Gastrocnemius medialis (tissue), 4 donors: ENCODE measurements at regions not wholly inside any gene's neighbourhood (a gene's known extent, or its start where the extent isn't known, plus 50 kb on each side); places are given as distances from the start of the nearest gene placed in this dataset.

Experiments used
- ATAC-seq, 2 donors: fragments of 150-250 bp; one replicate each; pipeline ENCODE4 v1.9.1; 2016
- DNase-seq, 2 donors: peaks; one replicate each; pipeline ENCODE4 v3.0.0-alpha.2; 2019
- H3K27ac ChIP-seq, 4 donors: fragments of 200-600 bp; sonication (generic); 1 replicate in 1 of 4; 2 replicates in 3 of 4; pipeline ENCODE4 v1.5.1; 2016 to 2018; ENCODE audit warnings: mild to moderate bottlenecking in 2 of 4, moderate library complexity in 1 of 4
- H3K27me3 ChIP-seq, 3 donors: fragments of 200-600 bp; sonication (generic) in 2 of 3; 1 replicate in 1 of 3; 2 replicates in 2 of 3; pipeline versions ENCODE4 v1.5.1 to v1.6.0; 2016 to 2019; ENCODE audit warnings: mild to moderate bottlenecking in 1 of 3, moderate library complexity in 1 of 3
- H3K36me3 ChIP-seq, 2 donors: fragments of 200-600 bp; sonication (generic) in 1 of 2; one replicate each; pipeline ENCODE4 v1.5.1; 2017 to 2018
- H3K4me1 ChIP-seq, 2 donors: fragments of 200-600 bp; sonication (generic) in 1 of 2; one replicate each; pipeline ENCODE4 v1.5.1; 2016 to 2017; ENCODE audit warnings: mild to moderate bottlenecking in 2 of 2
- H3K4me3 ChIP-seq, 4 donors: fragments of 200-600 bp; sonication (generic) in 3 of 4; 1 replicate in 1 of 4; 2 replicates in 3 of 4; pipeline ENCODE4 v1.5.1; 2016 to 2019; ENCODE audit warnings: mild to moderate bottlenecking in 2 of 4
- H3K9me3 ChIP-seq, 3 donors: fragments of 200-600 bp; sonication (generic) in 2 of 3; 1 replicate in 1 of 3; 2 replicates in 2 of 3; pipeline ENCODE4 v1.5.1; 2016 to 2019
- POLR2A ChIP-seq, 2 donors: fragments of 450-650 bp; IDR thresholded peaks; one replicate each; pipeline ENCODE4 v1.6.1; 2017; ENCODE audit warnings: antibody characterized with exemption in 2 of 2, mild to moderate bottlenecking in 2 of 2, moderate library complexity in 2 of 2
- in situ Hi-C, 4 donors: fragments of 200-750 bp; cut with MboI; loops; one replicate each; pipeline versions ENCODE4 v1.15.0 to v1.8.0; 2017; ENCODE audit warnings: low sequenced_read_pairs in 4 of 4
- intact Hi-C: fragments of 100-400 bp; cut with DNase I; formaldehyde crosslinking; loops from one replicate; pipeline ENCODE4 v1.15.1; 2023; ENCODE audit warnings: low total_unique reads
- TF ChIP-seq, protein P1 (sequence below), 5 experiments: fragments of 450-650 bp in 3 of 5; fragments of 200-600 bp in 2 of 5; sonication (generic) in 2 of 5; IDR thresholded peaks in 4 of 5; conservative IDR thresholded peaks in 1 of 5; 1 replicate in 4 of 5; 2 replicates in 1 of 5; pipeline ENCODE4 v1.5.1; 2016 to 2019; ENCODE audit warnings: antibody characterized with exemption in 5 of 5, mild to moderate bottlenecking in 3 of 5, moderate library complexity in 3 of 5

DNA sequence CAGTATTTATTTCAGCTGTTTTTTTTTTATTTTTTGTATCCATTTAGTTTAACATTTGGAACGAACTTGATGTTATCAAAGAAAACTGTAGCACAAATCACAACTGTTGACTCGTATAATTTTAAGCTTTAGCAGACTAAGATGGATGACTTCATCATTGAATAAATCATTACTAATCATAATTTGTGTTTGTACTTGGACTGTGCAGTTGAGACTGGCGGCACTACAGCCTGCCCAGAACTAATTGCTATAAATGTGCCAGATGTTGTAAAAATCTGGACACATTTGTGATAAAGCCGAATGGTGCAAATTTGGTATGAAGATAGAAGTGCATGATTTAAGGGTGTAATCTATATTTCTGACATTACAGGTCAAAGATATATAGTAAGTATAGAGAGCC, 897.7 kb upstream of the CDH8 start:
- Histone ChIP-seq H3K4me3 (no peak overlapping the region), H3K4me1 (no peaks in the 10 kb centered on the region), H3K27ac (no peak overlapping the region), H3K27me3 (no peaks in the 10 kb centered on the region), H3K36me3 (no peaks in the 10 kb centered on the region), H3K9me3 (no peaks in the 10 kb centered on the region)
- ATAC-seq, result no peak
- TF ChIP-seq POLR2A (IDR thresholded peaks at IDR 0.05), result no peak
- TF ChIP-seq, protein P1, sequence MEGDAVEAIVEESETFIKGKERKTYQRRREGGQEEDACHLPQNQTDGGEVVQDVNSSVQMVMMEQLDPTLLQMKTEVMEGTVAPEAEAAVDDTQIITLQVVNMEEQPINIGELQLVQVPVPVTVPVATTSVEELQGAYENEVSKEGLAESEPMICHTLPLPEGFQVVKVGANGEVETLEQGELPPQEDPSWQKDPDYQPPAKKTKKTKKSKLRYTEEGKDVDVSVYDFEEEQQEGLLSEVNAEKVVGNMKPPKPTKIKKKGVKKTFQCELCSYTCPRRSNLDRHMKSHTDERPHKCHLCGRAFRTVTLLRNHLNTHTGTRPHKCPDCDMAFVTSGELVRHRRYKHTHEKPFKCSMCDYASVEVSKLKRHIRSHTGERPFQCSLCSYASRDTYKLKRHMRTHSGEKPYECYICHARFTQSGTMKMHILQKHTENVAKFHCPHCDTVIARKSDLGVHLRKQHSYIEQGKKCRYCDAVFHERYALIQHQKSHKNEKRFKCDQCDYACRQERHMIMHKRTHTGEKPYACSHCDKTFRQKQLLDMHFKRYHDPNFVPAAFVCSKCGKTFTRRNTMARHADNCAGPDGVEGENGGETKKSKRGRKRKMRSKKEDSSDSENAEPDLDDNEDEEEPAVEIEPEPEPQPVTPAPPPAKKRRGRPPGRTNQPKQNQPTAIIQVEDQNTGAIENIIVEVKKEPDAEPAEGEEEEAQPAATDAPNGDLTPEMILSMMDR (IDR thresholded peaks at IDR 0.05 in 4 of 5, conservative IDR thresholded peaks at IDR 0.05 in 1 of 5), result no peak
- in situ Hi-C loops, result no loop called here
- no peak for DNase-seq
- intact Hi-C loops, result no loop called here

DNA sequence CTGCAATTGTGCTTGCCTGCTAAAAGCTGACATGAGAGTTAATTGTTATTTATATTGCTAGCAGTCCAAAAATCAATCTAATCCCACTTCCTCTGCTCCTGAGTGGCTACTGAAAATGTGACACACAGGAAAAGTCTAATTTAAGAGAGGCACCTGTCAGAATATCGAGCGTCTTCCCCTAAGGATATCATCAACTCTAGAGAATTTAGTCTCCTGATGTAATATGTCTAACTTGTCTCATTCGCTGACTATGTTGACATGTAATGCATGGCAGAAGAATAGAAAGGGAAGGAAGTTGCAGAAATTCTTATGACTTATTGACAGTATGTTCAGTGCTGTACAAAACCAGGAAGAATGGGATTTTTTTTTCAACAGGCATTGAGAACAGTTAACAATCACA, 893.4 kb upstream of the CDH8 start:
- in situ Hi-C loops (no loop called here), intact Hi-C loops (no loop called here)
- Histone ChIP-seq H3K27ac (no peak overlapping the region), H3K4me1 (no peaks in the 10 kb centered on the region), H3K4me3 (no peak overlapping the region), H3K36me3 (no peaks in the 10 kb centered on the region), H3K9me3 (no peaks in the 10 kb centered on the region), H3K27me3 (no peaks in the 10 kb centered on the region)
- TF ChIP-seq, protein P1 (IDR thresholded peaks at IDR 0.05 in 4 of 5, conservative IDR thresholded peaks at IDR 0.05 in 1 of 5), result no peak
- TF ChIP-seq POLR2A (IDR thresholded peaks at IDR 0.05), result no peak
- ATAC-seq (no peak), DNase-seq (no peak)

DNA sequence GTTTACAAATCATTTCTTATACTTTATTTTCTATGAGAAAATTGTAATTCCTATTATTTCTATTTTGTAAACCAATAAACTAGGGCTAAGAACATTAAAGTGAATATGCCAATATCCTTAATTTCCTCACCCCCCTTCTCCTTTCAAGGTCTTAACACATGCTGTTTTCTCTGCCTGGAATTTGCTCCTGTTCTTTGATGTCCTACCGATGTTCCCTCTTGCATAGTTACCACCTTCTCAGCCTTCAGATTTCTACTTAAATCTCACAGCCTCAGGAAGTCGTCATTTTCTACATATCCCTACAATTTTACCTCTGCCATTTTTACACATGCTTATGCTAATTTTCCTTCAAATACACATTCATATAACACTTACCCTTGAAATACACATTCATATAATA, 890.9 kb upstream of the CDH8 start:
- no peak overlapping the region for H3K27ac ChIP-seq
- H3K4me3 ChIP-seq, result no peak overlapping the region
- ATAC-seq, result no peak
- in situ Hi-C loops, result no loop called here
- no peaks in the 10 kb centered on the region for H3K4me1 ChIP-seq
- no peak for DNase-seq
- TF ChIP-seq, protein P1 (IDR thresholded peaks at IDR 0.05 in 4 of 5, conservative IDR thresholded peaks at IDR 0.05 in 1 of 5), result no peak
- no peak for TF ChIP-seq POLR2A (IDR thresholded peaks at IDR 0.05)
- no peaks in the 10 kb centered on the region for H3K27me3 ChIP-seq
- intact Hi-C loops, result no loop called here
- H3K9me3 ChIP-seq, result no peaks in the 10 kb centered on the region
- H3K36me3 ChIP-seq, result no peaks in the 10 kb centered on the region

DNA sequence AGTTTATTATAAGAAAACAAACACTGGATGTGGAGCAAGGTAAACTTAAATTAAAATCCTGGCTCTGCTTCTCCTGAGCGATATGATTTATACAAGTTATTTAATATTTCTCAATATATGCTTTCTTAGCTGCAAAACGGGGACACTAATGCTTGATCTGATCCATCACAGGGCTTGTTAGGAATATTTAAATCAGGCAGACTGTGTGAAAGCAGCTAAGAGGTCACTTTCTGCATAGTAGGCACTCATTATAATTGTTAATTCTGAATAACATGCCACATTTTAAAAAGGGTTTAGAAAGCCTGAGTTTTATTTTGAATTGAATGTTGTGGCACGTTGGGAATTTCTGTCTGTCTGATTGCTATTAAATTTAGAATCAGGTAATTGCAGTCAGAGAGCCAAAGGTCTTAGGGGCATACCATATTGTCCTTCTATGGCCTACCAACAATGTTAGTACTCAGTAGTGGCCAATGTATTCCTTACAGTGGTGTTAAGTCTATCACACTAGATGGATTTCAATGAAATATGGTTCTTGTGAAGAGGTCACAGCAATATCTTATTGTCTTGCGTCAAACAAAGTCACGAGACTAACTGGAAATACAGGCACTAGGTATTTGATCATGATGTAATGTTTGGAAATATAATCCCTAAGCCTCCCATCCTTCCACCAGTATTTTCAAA, 890.0 kb upstream of the CDH8 start:
- in situ Hi-C loops, result no loop called here
- no peaks in the 10 kb centered on the region for H3K36me3 ChIP-seq
- ATAC-seq (no peak), DNase-seq (no peak)
- intact Hi-C loops, result no loop called here
- no peak overlapping the region for H3K4me3 ChIP-seq
- H3K4me1 ChIP-seq, result no peaks in the 10 kb centered on the region
- no peaks in the 10 kb centered on the region for H3K27me3 ChIP-seq
- no peaks in the 10 kb centered on the region for H3K9me3 ChIP-seq
- TF ChIP-seq, protein P1 (IDR thresholded peaks at IDR 0.05 in 4 of 5, conservative IDR thresholded peaks at IDR 0.05 in 1 of 5), result no peak
- no peak for TF ChIP-seq POLR2A (IDR thresholded peaks at IDR 0.05)
- no peak overlapping the region for H3K27ac ChIP-seq

DNA sequence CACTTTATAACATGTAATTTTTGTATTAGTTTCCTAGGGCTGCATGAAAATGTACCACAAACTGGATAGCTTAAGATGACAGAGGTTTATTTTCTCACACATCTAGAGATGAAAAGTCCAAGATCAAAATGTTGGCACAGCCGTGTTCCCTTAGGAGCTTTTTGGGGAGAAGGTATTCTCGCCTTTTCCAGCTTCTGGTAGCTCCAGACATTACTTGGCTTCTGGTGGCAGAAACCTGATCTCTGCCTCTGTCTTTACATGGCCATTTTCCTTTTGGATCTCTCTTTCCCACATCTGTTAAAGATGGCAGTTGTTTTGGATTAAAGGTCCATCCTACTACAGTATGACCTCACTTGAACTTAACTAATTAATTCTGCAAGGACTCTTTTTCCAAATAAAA, 885.7 kb upstream of the CDH8 start:
- no peak for ATAC-seq
- no peaks in the 10 kb centered on the region for H3K4me1 ChIP-seq
- in situ Hi-C loops, result no loop called here
- no peaks in the 10 kb centered on the region for H3K27me3 ChIP-seq
- no peak overlapping the region for H3K27ac ChIP-seq
- DNase-seq, result no peak
- H3K9me3 ChIP-seq, result no peaks in the 10 kb centered on the region
- H3K4me3 ChIP-seq, result no peak overlapping the region
- intact Hi-C loops, result no loop called here
- TF ChIP-seq, protein P1 (IDR thresholded peaks at IDR 0.05 in 4 of 5, conservative IDR thresholded peaks at IDR 0.05 in 1 of 5), result no peak
- TF ChIP-seq POLR2A (IDR thresholded peaks at IDR 0.05), result no peak
- H3K36me3 ChIP-seq, result no peaks in the 10 kb centered on the region
